ENCODE measurements at regions not wholly inside any gene's neighbourhood (a gene's known extent, or its start where the extent isn't known, plus 50 kb on each side); places are given as distances from the start of the nearest gene placed in this dataset.

- TF ChIP-seq, protein P1, sequence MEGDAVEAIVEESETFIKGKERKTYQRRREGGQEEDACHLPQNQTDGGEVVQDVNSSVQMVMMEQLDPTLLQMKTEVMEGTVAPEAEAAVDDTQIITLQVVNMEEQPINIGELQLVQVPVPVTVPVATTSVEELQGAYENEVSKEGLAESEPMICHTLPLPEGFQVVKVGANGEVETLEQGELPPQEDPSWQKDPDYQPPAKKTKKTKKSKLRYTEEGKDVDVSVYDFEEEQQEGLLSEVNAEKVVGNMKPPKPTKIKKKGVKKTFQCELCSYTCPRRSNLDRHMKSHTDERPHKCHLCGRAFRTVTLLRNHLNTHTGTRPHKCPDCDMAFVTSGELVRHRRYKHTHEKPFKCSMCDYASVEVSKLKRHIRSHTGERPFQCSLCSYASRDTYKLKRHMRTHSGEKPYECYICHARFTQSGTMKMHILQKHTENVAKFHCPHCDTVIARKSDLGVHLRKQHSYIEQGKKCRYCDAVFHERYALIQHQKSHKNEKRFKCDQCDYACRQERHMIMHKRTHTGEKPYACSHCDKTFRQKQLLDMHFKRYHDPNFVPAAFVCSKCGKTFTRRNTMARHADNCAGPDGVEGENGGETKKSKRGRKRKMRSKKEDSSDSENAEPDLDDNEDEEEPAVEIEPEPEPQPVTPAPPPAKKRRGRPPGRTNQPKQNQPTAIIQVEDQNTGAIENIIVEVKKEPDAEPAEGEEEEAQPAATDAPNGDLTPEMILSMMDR (conservative IDR thresholded peaks at IDR 0.05; ENCODE audit: low read length) = no peak
- no peak for TF ChIP-seq EZH2phosphoT487 (IDR thresholded peaks at IDR 0.05; ENCODE audit: borderline replicate concordance)
These were observed 656.6 kb downstream of the UQCRFS1 start for GRCh38 chr19:28556371-28556770.

Measured in Loucy (cell line).